Lung (tissue), 11 donors: ENCODE measurements at regions not wholly inside any gene's neighbourhood (a gene's known extent, or its start where the extent isn't known, plus 50 kb on each side); places are given as distances from the start of the nearest gene placed in this dataset.

Source experiments
- ATAC-seq: fragments of 200-7000 bp; cut with Tn5 transposase; one replicate; pipeline ENCODE4 v1.9.1; 2020; ENCODE audit warnings: moderate number of reproducible peaks; ENCODE audit not compliant: insufficient read depth, low FRiP score
- DNase-seq, 3 donors: peaks; one replicate each; pipeline ENCODE4 v3.0.0-alpha.2; 2013 to 2017
- H3K27ac ChIP-seq, 2 donors: one replicate each; pipeline ENCODE4 v1.5.1; 2013; ENCODE audit warnings: mild to moderate bottlenecking in 2 of 2, moderate library complexity in 2 of 2, control low read depth in 1 of 2, inconsistent platforms in 1 of 2, low read depth in 1 of 2, low read length in 1 of 2
- H3K27me3 ChIP-seq, 3 donors: one replicate each; pipeline ENCODE4 v1.5.1; 2013; ENCODE audit warnings: low read length in 2 of 3; ENCODE audit not compliant: control insufficient read depth in 3 of 3, insufficient read depth in 3 of 3
- H3K36me3 ChIP-seq, 4 donors: one replicate each; pipeline ENCODE4 v1.5.1; 2013; ENCODE audit warnings: low read length in 4 of 4, mild to moderate bottlenecking in 1 of 4, moderate library complexity in 1 of 4; ENCODE audit not compliant: control insufficient read depth in 4 of 4, insufficient read depth in 4 of 4
- H3K4me1 ChIP-seq, 5 donors: one replicate each; pipeline ENCODE4 v1.5.1; 2013; ENCODE audit warnings: low read length in 5 of 5, mild to moderate bottlenecking in 2 of 5, moderate library complexity in 1 of 5; ENCODE audit not compliant: control insufficient read depth in 5 of 5, insufficient read depth in 5 of 5
- H3K4me3 ChIP-seq: one replicate; pipeline ENCODE4 v1.5.1; 2013; ENCODE audit warnings: mild to moderate bottlenecking, control low read depth, moderate library complexity
- H3K9ac ChIP-seq, 2 donors: one replicate each; pipeline ENCODE4 v1.5.1; 2013; ENCODE audit warnings: low read length in 2 of 2, control low read depth in 1 of 2; ENCODE audit not compliant: insufficient read depth in 1 of 2
- H3K9me3 ChIP-seq, 4 donors: one replicate each; pipeline ENCODE4 v1.5.1; 2013; ENCODE audit warnings: low read length in 3 of 4, mild to moderate bottlenecking in 1 of 4, moderate library complexity in 1 of 4; ENCODE audit not compliant: control insufficient read depth in 4 of 4, insufficient read depth in 3 of 4
- WGBS, 2 donors: extraction: QIAGEN DNeasy Blood & Tissue Kit; methylation state at CpG; one replicate each; pipeline ENCODE4 v1.1.7; 2013; 5-methylcytosine and 5-hydroxymethylcytosine counted together
- TF ChIP-seq, protein P1 (sequence below): IDR thresholded peaks from 2 replicates; pipeline ENCODE4 v1.5.1; 2012; ENCODE audit warnings: mild to moderate bottlenecking; ENCODE audit errors: control extremely low read depth, extremely low read depth
- donor health status: control.
- donor health status: control.
- donor health status: Bipolar disorder and iron deficiency.
- donor health status: healthy.
- donor health status: DM: yes; HTN: yes; CAD: no.

DNA sequence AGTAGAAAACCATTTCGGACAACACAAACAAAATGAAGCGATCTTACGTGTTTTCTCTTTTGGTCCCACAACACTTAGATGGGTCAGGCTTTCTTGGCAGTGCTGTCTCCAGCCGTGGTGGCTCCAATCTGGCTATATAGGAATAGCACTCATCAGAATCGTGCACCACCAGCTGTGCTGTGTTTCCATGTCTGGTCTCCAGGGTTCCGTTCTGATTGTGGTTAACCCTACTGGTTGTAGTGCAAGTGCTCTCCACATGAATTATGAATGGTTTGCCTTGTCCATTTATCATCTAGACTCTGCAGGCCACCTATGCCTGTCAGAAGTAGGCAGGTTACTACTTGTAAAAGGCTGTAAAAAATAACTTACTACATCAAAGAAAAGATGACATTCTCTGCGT is 536.3 kb downstream of the IQCM start:
- WGBS, 2 donors, result 85 to 86% methylated on average over 7 of the region's 7 CpGs
- ATAC-seq, result no peak
- H3K9me3 ChIP-seq, result peaks cover 0 to 4% (median 0%) of the 10 kb centered on the region in 4 donors

GRCh38 chr4:149277705-149278104 is 537.9 kb downstream of the IQCM start:
- DNase-seq, result no peak
- no peak for ATAC-seq
- H3K9me3 ChIP-seq, result peaks cover 0 to 4% (median 0%) of the 10 kb centered on the region in 4 donors
- no peaks in the 10 kb centered on the region for H3K27me3 ChIP-seq
- no peak overlapping the region for H3K27ac ChIP-seq
- no peaks in the 10 kb centered on the region for H3K36me3 ChIP-seq
- TF ChIP-seq, protein P1, sequence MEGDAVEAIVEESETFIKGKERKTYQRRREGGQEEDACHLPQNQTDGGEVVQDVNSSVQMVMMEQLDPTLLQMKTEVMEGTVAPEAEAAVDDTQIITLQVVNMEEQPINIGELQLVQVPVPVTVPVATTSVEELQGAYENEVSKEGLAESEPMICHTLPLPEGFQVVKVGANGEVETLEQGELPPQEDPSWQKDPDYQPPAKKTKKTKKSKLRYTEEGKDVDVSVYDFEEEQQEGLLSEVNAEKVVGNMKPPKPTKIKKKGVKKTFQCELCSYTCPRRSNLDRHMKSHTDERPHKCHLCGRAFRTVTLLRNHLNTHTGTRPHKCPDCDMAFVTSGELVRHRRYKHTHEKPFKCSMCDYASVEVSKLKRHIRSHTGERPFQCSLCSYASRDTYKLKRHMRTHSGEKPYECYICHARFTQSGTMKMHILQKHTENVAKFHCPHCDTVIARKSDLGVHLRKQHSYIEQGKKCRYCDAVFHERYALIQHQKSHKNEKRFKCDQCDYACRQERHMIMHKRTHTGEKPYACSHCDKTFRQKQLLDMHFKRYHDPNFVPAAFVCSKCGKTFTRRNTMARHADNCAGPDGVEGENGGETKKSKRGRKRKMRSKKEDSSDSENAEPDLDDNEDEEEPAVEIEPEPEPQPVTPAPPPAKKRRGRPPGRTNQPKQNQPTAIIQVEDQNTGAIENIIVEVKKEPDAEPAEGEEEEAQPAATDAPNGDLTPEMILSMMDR, result no peak
- no peak overlapping the region for H3K4me3 ChIP-seq
- H3K4me1 ChIP-seq, result peaks cover 0 to 21% (median 8%) of the 10 kb centered on the region in 5 donors
- no peak overlapping the region for H3K9ac ChIP-seq
- 91 to 98% methylated on average over 2 of the region's 2 CpGs for WGBS, 2 donors

More for the DNA sequence above, 536.3 kb downstream of the IQCM start:
- no peak overlapping the region for H3K9ac ChIP-seq
- TF ChIP-seq, protein P1, result no peak
- no peaks in the 10 kb centered on the region for H3K36me3 ChIP-seq
- no peak overlapping the region for H3K27ac ChIP-seq
- no peak for DNase-seq
- no peaks in the 10 kb centered on the region for H3K27me3 ChIP-seq
- H3K4me3 ChIP-seq, result no peak overlapping the region
- peaks cover 0 to 21% (median 8%) of the 10 kb centered on the region in 5 donors for H3K4me1 ChIP-seq

DNA sequence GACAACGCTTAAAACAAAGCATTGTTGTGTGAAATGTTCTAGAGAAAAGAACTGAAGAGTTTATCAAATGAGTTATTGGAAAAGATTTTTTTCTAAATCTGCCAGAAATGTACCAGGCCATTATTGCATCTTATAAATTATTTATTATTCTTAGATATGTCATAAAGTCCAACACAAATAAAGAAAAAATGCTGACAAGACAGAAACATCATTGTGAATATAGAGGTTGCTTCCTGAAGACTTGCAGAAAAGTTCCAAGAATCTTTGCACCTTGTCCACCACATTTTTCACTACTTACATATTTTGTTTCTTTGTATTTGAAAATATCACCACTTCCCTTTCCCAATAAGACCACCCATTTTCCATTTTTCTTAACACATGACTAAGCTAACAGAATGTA is 545.8 kb downstream of the IQCM start:
- peaks cover 0 to 14% (median 0%) of the 10 kb centered on the region in 5 donors for H3K4me1 ChIP-seq
- no peak overlapping the region for H3K9ac ChIP-seq
- 96 to 100% methylated on average over 1 of the region's 1 CpG for WGBS, 2 donors
- no peak for ATAC-seq
- H3K4me3 ChIP-seq, result no peak overlapping the region
- no peak for DNase-seq
- TF ChIP-seq, protein P1, result no peak
- no peaks in the 10 kb centered on the region for H3K9me3 ChIP-seq
- no peaks in the 10 kb centered on the region for H3K27me3 ChIP-seq
- no peak overlapping the region for H3K27ac ChIP-seq
- no peaks in the 10 kb centered on the region for H3K36me3 ChIP-seq

- ATAC-seq, result no peak
- WGBS, 2 donors, result 62 to 75% methylated on average over 3 of the region's 3 CpGs
- peak in 1 of 3 donors; percentile 33 for DNase-seq
These were observed 549.3 kb downstream of the IQCM start for GRCh38 chr4:149266301-149266700.

More at GRCh38 chr4:149266301-149266700, 549.3 kb downstream of the IQCM start:
- H3K36me3 ChIP-seq, result no peaks in the 10 kb centered on the region
- no peaks in the 10 kb centered on the region for H3K9me3 ChIP-seq
- no peak overlapping the region for H3K27ac ChIP-seq
- TF ChIP-seq, protein P1, result no peak
- no peak overlapping the region for H3K9ac ChIP-seq
- H3K27me3 ChIP-seq, result no peaks in the 10 kb centered on the region
- H3K4me1 ChIP-seq, result peaks cover 0 to 14% (median 0%) of the 10 kb centered on the region in 5 donors
- H3K4me3 ChIP-seq, result no peak overlapping the region
